Lung (tissue), 11 donors: ENCODE measurements at regions not wholly inside any gene's neighbourhood (a gene's known extent, or its start where the extent isn't known, plus 50 kb on each side); places are given as distances from the start of the nearest gene placed in this dataset.

ENCODE experiments used
- ATAC-seq: fragments of 200-7000 bp; cut with Tn5 transposase; one replicate; pipeline ENCODE4 v1.9.1; 2020; ENCODE audit warnings: moderate number of reproducible peaks; ENCODE audit not compliant: insufficient read depth, low FRiP score
- DNase-seq, 3 donors: peaks; one replicate each; pipeline ENCODE4 v3.0.0-alpha.2; 2013 to 2017
- H3K27ac ChIP-seq, 2 donors: one replicate each; pipeline ENCODE4 v1.5.1; 2013; ENCODE audit warnings: mild to moderate bottlenecking in 2 of 2, moderate library complexity in 2 of 2, control low read depth in 1 of 2, inconsistent platforms in 1 of 2, low read depth in 1 of 2, low read length in 1 of 2
- H3K27me3 ChIP-seq, 3 donors: one replicate each; pipeline ENCODE4 v1.5.1; 2013; ENCODE audit warnings: low read length in 2 of 3; ENCODE audit not compliant: control insufficient read depth in 3 of 3, insufficient read depth in 3 of 3
- H3K36me3 ChIP-seq, 4 donors: one replicate each; pipeline ENCODE4 v1.5.1; 2013; ENCODE audit warnings: low read length in 4 of 4, mild to moderate bottlenecking in 1 of 4, moderate library complexity in 1 of 4; ENCODE audit not compliant: control insufficient read depth in 4 of 4, insufficient read depth in 4 of 4
- H3K4me1 ChIP-seq, 5 donors: one replicate each; pipeline ENCODE4 v1.5.1; 2013; ENCODE audit warnings: low read length in 5 of 5, mild to moderate bottlenecking in 2 of 5, moderate library complexity in 1 of 5; ENCODE audit not compliant: control insufficient read depth in 5 of 5, insufficient read depth in 5 of 5
- H3K4me3 ChIP-seq: one replicate; pipeline ENCODE4 v1.5.1; 2013; ENCODE audit warnings: mild to moderate bottlenecking, control low read depth, moderate library complexity
- H3K9ac ChIP-seq, 2 donors: one replicate each; pipeline ENCODE4 v1.5.1; 2013; ENCODE audit warnings: low read length in 2 of 2, control low read depth in 1 of 2; ENCODE audit not compliant: insufficient read depth in 1 of 2
- H3K9me3 ChIP-seq, 4 donors: one replicate each; pipeline ENCODE4 v1.5.1; 2013; ENCODE audit warnings: low read length in 3 of 4, mild to moderate bottlenecking in 1 of 4, moderate library complexity in 1 of 4; ENCODE audit not compliant: control insufficient read depth in 4 of 4, insufficient read depth in 3 of 4
- CTCF ChIP-seq: IDR thresholded peaks from 2 replicates; pipeline ENCODE4 v1.5.1; 2012; ENCODE audit warnings: mild to moderate bottlenecking; ENCODE audit errors: control extremely low read depth, extremely low read depth
- WGBS, 2 donors: extraction: QIAGEN DNeasy Blood & Tissue Kit; methylation state at CpG; one replicate each; pipeline ENCODE4 v1.1.7; 2013; 5-methylcytosine and 5-hydroxymethylcytosine counted together
- donor health status: control.
- donor health status: control.
- donor health status: Bipolar disorder and iron deficiency.
- donor health status: healthy.
- donor health status: DM: yes; HTN: yes; CAD: no.

GRCh38 chr12:86719381-86719780 lies 463.2 kb upstream of the MGAT4C start:
- Histone ChIP-seq H3K4me1 (no peaks in the 10 kb centered on the region), H3K9me3 (no peaks in the 10 kb centered on the region), H3K9ac (no peak overlapping the region), H3K36me3 (no peaks in the 10 kb centered on the region), H3K27me3 (no peaks in the 10 kb centered on the region), H3K4me3 (no peak overlapping the region), H3K27ac (no peak overlapping the region)
- no peak for TF ChIP-seq CTCF
- 83 to 93% methylated on average over 1 of the region's 1 CpG for WGBS, 2 donors
- no peak for ATAC-seq
- DNase-seq, result no peak

DNA sequence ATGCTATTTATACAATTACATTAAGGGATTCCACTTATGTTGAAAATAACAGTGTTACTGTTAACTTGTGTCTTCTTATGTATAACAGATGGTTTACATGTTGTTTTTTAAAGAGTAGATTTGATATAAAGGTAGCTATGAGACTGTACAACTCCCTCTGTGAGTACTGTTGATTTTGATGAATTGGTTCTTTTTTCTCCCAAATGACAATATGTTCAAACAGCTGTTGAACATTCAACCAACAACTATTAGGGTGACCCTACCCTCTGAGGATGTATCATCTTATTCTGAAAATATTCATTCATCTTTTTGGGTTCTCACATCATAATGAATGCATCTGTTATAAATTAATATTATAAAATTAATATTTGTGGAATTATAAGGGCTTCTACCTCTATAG lies 456.9 kb upstream of the MGAT4C start:
- no peak overlapping the region for H3K4me3 ChIP-seq
- DNase-seq, result no peak
- H3K9me3 ChIP-seq, result peaks cover 0 to 8% (median 1%) of the 10 kb centered on the region in 4 donors
- H3K27me3 ChIP-seq, result no peaks in the 10 kb centered on the region
- no peak overlapping the region for H3K9ac ChIP-seq
- no peaks in the 10 kb centered on the region for H3K36me3 ChIP-seq
- H3K4me1 ChIP-seq, result no peaks in the 10 kb centered on the region
- no peak overlapping the region for H3K27ac ChIP-seq
- no peak for ATAC-seq
- no peak for TF ChIP-seq CTCF

DNA sequence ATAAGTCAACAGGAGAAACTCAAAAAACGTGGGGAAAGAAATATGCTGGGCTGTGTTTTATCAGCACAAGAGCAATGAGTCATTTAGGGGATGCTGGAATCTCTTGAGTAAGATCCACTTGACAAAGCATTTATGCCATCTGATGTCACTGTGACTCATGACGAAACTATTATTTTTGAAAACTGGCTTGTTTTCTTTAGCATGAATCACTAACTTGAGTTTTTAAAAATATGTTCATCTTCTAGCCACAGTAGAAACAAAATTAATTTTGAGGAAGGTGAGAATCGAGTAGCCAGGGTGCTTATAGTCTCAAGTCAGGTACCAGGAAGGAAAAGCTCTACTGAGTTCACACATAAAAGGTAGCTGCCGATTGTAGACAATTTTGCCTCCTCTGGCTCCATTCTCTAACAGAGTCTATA lies 456.2 kb upstream of the MGAT4C start:
- TF ChIP-seq CTCF, result no peak
- WGBS, 2 donors, result 52 to 70% methylated on average over 4 of the region's 4 CpGs
- Histone ChIP-seq H3K36me3 (no peaks in the 10 kb centered on the region), H3K9me3 (peaks cover 0 to 8% (median 1%) of the 10 kb centered on the region in 4 donors), H3K9ac (no peak overlapping the region), H3K27me3 (no peaks in the 10 kb centered on the region), H3K27ac (no peak overlapping the region), H3K4me3 (no peak overlapping the region), H3K4me1 (no peaks in the 10 kb centered on the region)
- ATAC-seq (peak; percentile 78), DNase-seq (no peak)

- peaks cover 0 to 8% (median 1%) of the 10 kb centered on the region in 4 donors for H3K9me3 ChIP-seq
- no peaks in the 10 kb centered on the region for H3K36me3 ChIP-seq
- no peak overlapping the region for H3K9ac ChIP-seq
- 64 to 82% methylated on average over 1 of the region's 1 CpG for WGBS, 2 donors
- DNase-seq (no peak), ATAC-seq (no peak)
- H3K4me1 ChIP-seq, result no peaks in the 10 kb centered on the region
- TF ChIP-seq CTCF, result no peak
- no peak overlapping the region for H3K27ac ChIP-seq
- H3K27me3 ChIP-seq, result no peaks in the 10 kb centered on the region
- no peak overlapping the region for H3K4me3 ChIP-seq
Observed at GRCh38 chr12:86711731-86712130, 455.5 kb upstream of the MGAT4C start.
